C4-2B (cell line): ENCODE measurements at regions not wholly inside any gene's neighbourhood (a gene's known extent, or its start where the extent isn't known, plus 50 kb on each side); places are given as distances from the start of the nearest gene placed in this dataset.

Experiments used
- CTCF ChIP-seq: fragments of 450-650 bp; conservative IDR thresholded peaks from 2 replicates; pipeline ENCODE4 v1.5.1; 2017; ENCODE audit warnings: mild to moderate bottlenecking
- ZFX ChIP-seq: fragments of 450-650 bp; IDR thresholded peaks from 2 replicates; pipeline ENCODE4 v1.6.1; 2017

- TF ChIP-seq CTCF (no peak), ZFX (no peak)
Observed at GRCh38 chr6:67735623-67736022, 899.5 kb upstream of the ADGRB3 start.
